ENCODE measurements at regions not wholly inside any gene's neighbourhood (a gene's known extent, or its start where the extent isn't known, plus 50 kb on each side); places are given as distances from the start of the nearest gene placed in this dataset.

GRCh38 chr18:27687351-27687979, 489.5 kb downstream of the CDH2 start:
- DNase-seq = no peak

GRCh38 chr18:27685807-27686412, 491.0 kb downstream of the CDH2 start:
- DNase-seq = no peak

- no peak for DNase-seq
Observed at GRCh38 chr18:27685091-27685490, 491.8 kb downstream of the CDH2 start.

GRCh38 chr18:27674411-27674810, 489.3 kb upstream of the CHST9 start:
- no peak for DNase-seq

- no peak for DNase-seq
Observed at GRCh38 chr18:27673861-27674260, 488.8 kb upstream of the CHST9 start.

- no peak for DNase-seq
Observed at GRCh38 chr18:27668158-27668557, 483.1 kb upstream of the CHST9 start.

GRCh38 chr18:27667064-27667463, 482.0 kb upstream of the CHST9 start:
- no peak for DNase-seq

GRCh38 chr18:27666016-27666415, 480.9 kb upstream of the CHST9 start:
- no peak for DNase-seq

GRCh38 chr18:27665264-27665799, 480.2 kb upstream of the CHST9 start:
- no peak for DNase-seq

- DNase-seq = no peak
Observed at GRCh38 chr18:27662949-27663348, 477.8 kb upstream of the CHST9 start.

- DNase-seq = no peak
Observed at GRCh38 chr18:27662537-27662936, 477.4 kb upstream of the CHST9 start.

GRCh38 chr18:27661320-27662018, 476.4 kb upstream of the CHST9 start:
- DNase-seq = no peak

GRCh38 chr18:27656905-27657304, 471.8 kb upstream of the CHST9 start:
- DNase-seq = no peak

GRCh38 chr18:27656167-27656778, 471.2 kb upstream of the CHST9 start:
- DNase-seq = no peak

- no peak for DNase-seq
Observed at GRCh38 chr18:27653247-27653646, 468.1 kb upstream of the CHST9 start.

GRCh38 chr18:27652480-27653121, 467.5 kb upstream of the CHST9 start:
- DNase-seq = no peak

GRCh38 chr18:27649621-27650020, 464.5 kb upstream of the CHST9 start:
- no peak for DNase-seq

GRCh38 chr18:27645929-27646328, 460.8 kb upstream of the CHST9 start:
- no peak for DNase-seq

GRCh38 chr18:27636576-27637085, 451.5 kb upstream of the CHST9 start:
- no peak for DNase-seq

- no peak for DNase-seq
Observed at GRCh38 chr18:27632706-27633105, 447.6 kb upstream of the CHST9 start.

GRCh38 chr18:27627927-27628326, 442.8 kb upstream of the CHST9 start:
- DNase-seq = no peak

- DNase-seq = no peak
Observed at GRCh38 chr18:27621236-27621890, 436.3 kb upstream of the CHST9 start.

Measured in occipital lobe (tissue), 1 donor.